NB4 (cell line): ENCODE measurements at regions not wholly inside any gene's neighbourhood (a gene's known extent, or its start where the extent isn't known, plus 50 kb on each side); places are given as distances from the start of the nearest gene placed in this dataset.

Experiments
- MYC ChIP-seq: IDR thresholded peaks from 2 replicates; pipeline ENCODE4 v1.6.1; 2011; ENCODE audit warnings: low read depth, low read length
- TF ChIP-seq, protein P1 (sequence below): IDR thresholded peaks from one replicate; pipeline ENCODE4 v1.5.1; 2012; ENCODE audit warnings: low read depth, low read length

DNA sequence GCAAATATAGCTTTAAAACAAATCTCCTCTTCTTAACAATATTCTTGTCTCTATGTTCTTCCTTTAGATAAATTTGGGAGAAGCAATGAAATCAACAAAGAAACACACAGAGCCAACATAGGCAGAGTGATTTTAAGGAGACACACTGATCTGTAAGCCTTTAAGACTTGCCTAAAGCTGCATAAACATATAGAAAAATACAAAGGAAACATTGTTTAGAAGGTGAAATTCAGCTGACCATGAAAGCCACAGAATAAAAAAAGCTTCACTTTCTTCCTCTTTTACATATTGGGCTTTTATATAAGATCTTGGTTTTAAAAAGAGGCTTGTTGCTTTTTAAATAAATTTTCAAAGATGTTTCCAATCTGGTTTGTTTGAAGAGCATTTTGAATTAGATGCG, 1277.5 kb downstream of the EFNA5 start:
- TF ChIP-seq, protein P1, sequence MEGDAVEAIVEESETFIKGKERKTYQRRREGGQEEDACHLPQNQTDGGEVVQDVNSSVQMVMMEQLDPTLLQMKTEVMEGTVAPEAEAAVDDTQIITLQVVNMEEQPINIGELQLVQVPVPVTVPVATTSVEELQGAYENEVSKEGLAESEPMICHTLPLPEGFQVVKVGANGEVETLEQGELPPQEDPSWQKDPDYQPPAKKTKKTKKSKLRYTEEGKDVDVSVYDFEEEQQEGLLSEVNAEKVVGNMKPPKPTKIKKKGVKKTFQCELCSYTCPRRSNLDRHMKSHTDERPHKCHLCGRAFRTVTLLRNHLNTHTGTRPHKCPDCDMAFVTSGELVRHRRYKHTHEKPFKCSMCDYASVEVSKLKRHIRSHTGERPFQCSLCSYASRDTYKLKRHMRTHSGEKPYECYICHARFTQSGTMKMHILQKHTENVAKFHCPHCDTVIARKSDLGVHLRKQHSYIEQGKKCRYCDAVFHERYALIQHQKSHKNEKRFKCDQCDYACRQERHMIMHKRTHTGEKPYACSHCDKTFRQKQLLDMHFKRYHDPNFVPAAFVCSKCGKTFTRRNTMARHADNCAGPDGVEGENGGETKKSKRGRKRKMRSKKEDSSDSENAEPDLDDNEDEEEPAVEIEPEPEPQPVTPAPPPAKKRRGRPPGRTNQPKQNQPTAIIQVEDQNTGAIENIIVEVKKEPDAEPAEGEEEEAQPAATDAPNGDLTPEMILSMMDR: no peak
- no peak for TF ChIP-seq MYC
